ENCODE measurements at regions not wholly inside any gene's neighbourhood (a gene's known extent, or its start where the extent isn't known, plus 50 kb on each side); places are given as distances from the start of the nearest gene placed in this dataset.

GRCh38 chr17:77460514-77461046 lies 319.8 kb downstream of the SEC14L1 start:
- TF ChIP-seq YY1 (IDR thresholded peaks at IDR 0.05; ENCODE audit: low read depth) = no peak
- no peak for TF ChIP-seq CEBPB (IDR thresholded peaks at IDR 0.05)
- TF ChIP-seq NFIC (IDR thresholded peaks at IDR 0.05) = no peak
- TF ChIP-seq REST (IDR thresholded peaks at IDR 0.05; ENCODE audit: low read depth) = no peak
- TF ChIP-seq MAX (IDR thresholded peaks at IDR 0.05) = no peak
- TF ChIP-seq ZBTB7A (IDR thresholded peaks at IDR 0.05; ENCODE audit: low read depth) = no peak
- no peak for TF ChIP-seq CREB1 (IDR thresholded peaks at IDR 0.05; ENCODE audit: low read depth)
- TF ChIP-seq TAF1 (IDR thresholded peaks at IDR 0.05; ENCODE audit: low read depth) = no peak
- TF ChIP-seq EGR1 (IDR thresholded peaks at IDR 0.05) = no peak
- no peak for TF ChIP-seq RAD21 (IDR thresholded peaks at IDR 0.05; ENCODE audit: low read depth)

GRCh38 chr17:77461277-77462057 lies 320.7 kb downstream of the SEC14L1 start:
- TF ChIP-seq REST (IDR thresholded peaks at IDR 0.05; ENCODE audit: low read depth) (no peak), TCF12 (IDR thresholded peaks at IDR 0.05; ENCODE audit: low read depth) (no peak), EGR1 (IDR thresholded peaks at IDR 0.05) (no peak), EP300 (IDR thresholded peaks at IDR 0.05; ENCODE audit: borderline replicate concordance) (no peak), USF1 (IDR thresholded peaks at IDR 0.05) (no peak), MAX (IDR thresholded peaks at IDR 0.05) (no peak), YY1 (IDR thresholded peaks at IDR 0.05; ENCODE audit: low read depth) (no peak), CREB1 (IDR thresholded peaks at IDR 0.05; ENCODE audit: low read depth) (no peak), FOXM1 (IDR thresholded peaks at IDR 0.05; ENCODE audit: borderline replicate concordance, low read depth) (no peak), TEAD4 (IDR thresholded peaks at IDR 0.05) (no peak), CEBPB (IDR thresholded peaks at IDR 0.05) (no peak), TAF1 (IDR thresholded peaks at IDR 0.05; ENCODE audit: low read depth) (no peak), RAD21 (IDR thresholded peaks at IDR 0.05; ENCODE audit: low read depth) (no peak), NFIC (IDR thresholded peaks at IDR 0.05) (no peak), ZBTB7A (IDR thresholded peaks at IDR 0.05; ENCODE audit: low read depth) (no peak)

DNA sequence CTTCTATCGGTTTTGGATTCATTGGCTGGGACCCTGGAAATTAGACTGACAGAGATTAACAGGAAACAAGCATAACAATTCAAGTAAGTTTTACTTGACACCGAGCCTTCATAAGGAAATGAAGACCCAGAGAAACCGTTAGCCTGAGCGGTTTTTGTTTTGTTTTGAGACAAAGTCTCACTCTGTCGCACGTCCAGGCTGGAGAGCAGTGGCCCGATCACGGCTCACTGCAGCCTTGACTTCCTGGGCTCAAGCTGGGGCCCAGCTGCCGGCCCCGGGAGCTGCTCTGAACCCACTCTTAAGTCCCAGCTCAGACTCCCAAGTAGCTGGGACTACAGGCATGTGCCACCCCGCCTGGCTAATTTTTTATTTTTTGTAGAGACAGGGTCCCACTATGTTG lies 321.3 kb downstream of the SEC14L1 start:
- TF ChIP-seq EP300 (IDR thresholded peaks at IDR 0.05; ENCODE audit: borderline replicate concordance) = no peak
- TF ChIP-seq REST (IDR thresholded peaks at IDR 0.05; ENCODE audit: low read depth) = no peak
- no peak for TF ChIP-seq NFIC (IDR thresholded peaks at IDR 0.05)
- no peak for TF ChIP-seq RAD21 (IDR thresholded peaks at IDR 0.05; ENCODE audit: low read depth)
- TF ChIP-seq TCF12 (IDR thresholded peaks at IDR 0.05; ENCODE audit: low read depth) = no peak
- TF ChIP-seq USF1 (IDR thresholded peaks at IDR 0.05) = no peak
- no peak for TF ChIP-seq ZBTB7A (IDR thresholded peaks at IDR 0.05; ENCODE audit: low read depth)
- no peak for TF ChIP-seq TAF1 (IDR thresholded peaks at IDR 0.05; ENCODE audit: low read depth)
- TF ChIP-seq CEBPB (IDR thresholded peaks at IDR 0.05) = no peak
- no peak for TF ChIP-seq TEAD4 (IDR thresholded peaks at IDR 0.05)
- no peak for TF ChIP-seq EGR1 (IDR thresholded peaks at IDR 0.05)
- no peak for TF ChIP-seq CREB1 (IDR thresholded peaks at IDR 0.05; ENCODE audit: low read depth)
- TF ChIP-seq FOXM1 (IDR thresholded peaks at IDR 0.05; ENCODE audit: borderline replicate concordance, low read depth) = no peak
- no peak for TF ChIP-seq YY1 (IDR thresholded peaks at IDR 0.05; ENCODE audit: low read depth)
- TF ChIP-seq MAX (IDR thresholded peaks at IDR 0.05) = no peak

Measured in Ishikawa (cell line).